Right renal cortex interstitium (tissue), 3 donors: ENCODE measurements at regions not wholly inside any gene's neighbourhood (a gene's known extent, or its start where the extent isn't known, plus 50 kb on each side); places are given as distances from the start of the nearest gene placed in this dataset.
"Not testable (repeated sequence)": the region's sequence is repeated elsewhere in the genome, so short reads cannot be mapped to it uniquely, and the experiment has no call there.

Experiments
- DNase-seq, 3 donors: peaks; one replicate each; pipeline ENCODE4 v3.0.0-alpha.2; 2013; ENCODE audit warnings: low read depth in 3 of 3, low spot score in 2 of 3

- DNase-seq: no peak
Observed at GRCh38 chr6:92431502-92431901, 987.9 kb downstream of the EPHA7 start.

- no peak for DNase-seq
Observed at GRCh38 chr6:92428448-92428847, 990.9 kb downstream of the EPHA7 start.

GRCh38 chr6:92427453-92427852 is 991.9 kb downstream of the EPHA7 start:
- DNase-seq: no peak

- no peak for DNase-seq
Observed at GRCh38 chr6:92415656-92416055, 1003.7 kb downstream of the EPHA7 start.

GRCh38 chr6:92408350-92408749 is 1011.0 kb downstream of the EPHA7 start:
- no peak for DNase-seq

GRCh38 chr6:92404281-92404680 is 1015.1 kb downstream of the EPHA7 start:
- no peak for DNase-seq

- DNase-seq: no peak
Observed at GRCh38 chr6:92399911-92400310, 1019.4 kb downstream of the EPHA7 start.

GRCh38 chr6:92388706-92389105 is 1030.7 kb downstream of the EPHA7 start:
- DNase-seq: not testable (repeated sequence)

- no peak for DNase-seq
Observed at GRCh38 chr6:92380803-92381601, 1038.4 kb downstream of the EPHA7 start.

GRCh38 chr6:92377137-92377536 is 1042.2 kb downstream of the EPHA7 start:
- peak in 1 of 3 donors; percentile 4 for DNase-seq

GRCh38 chr6:92376691-92377090 is 1042.7 kb downstream of the EPHA7 start:
- DNase-seq: peak; percentile 63 to 76 (median 70)

GRCh38 chr6:92371211-92372208 is 1047.8 kb downstream of the EPHA7 start:
- DNase-seq: no peak

- no peak for DNase-seq
Observed at GRCh38 chr6:92369309-92369708, 1050.0 kb downstream of the EPHA7 start.

- no peak for DNase-seq
Observed at GRCh38 chr6:92364948-92365541, 1054.3 kb downstream of the EPHA7 start.

- DNase-seq: no peak
Observed at GRCh38 chr6:92363111-92363510, 1056.2 kb downstream of the EPHA7 start.

- no peak for DNase-seq
Observed at GRCh38 chr6:92362404-92362803, 1057.0 kb downstream of the EPHA7 start.

GRCh38 chr6:92361990-92362389 is 1057.4 kb downstream of the EPHA7 start:
- no peak for DNase-seq

GRCh38 chr6:92354270-92354829 is 1065.0 kb downstream of the EPHA7 start:
- no peak for DNase-seq

- DNase-seq: no peak
Observed at GRCh38 chr6:92352130-92352529, 1067.2 kb downstream of the EPHA7 start.

GRCh38 chr6:92341201-92341600 is 1078.2 kb downstream of the EPHA7 start:
- DNase-seq: no peak
